Heart right ventricle (tissue), 16 donors: ENCODE measurements at regions not wholly inside any gene's neighbourhood (a gene's known extent, or its start where the extent isn't known, plus 50 kb on each side); places are given as distances from the start of the nearest gene placed in this dataset.

Source experiments
- ATAC-seq, 8 donors: fragments of 200-7000 bp; cut with Tn5 transposase; one replicate each; pipeline ENCODE4 v1.9.1; 2020; ENCODE audit warnings: mild to moderate bottlenecking in 8 of 8, moderate library complexity in 8 of 8, moderate number of reproducible peaks in 1 of 8
- DNase-seq, 2 donors: peaks; one replicate each; pipeline ENCODE4 v3.0.0-alpha.2; 2020
- H3K27ac ChIP-seq, 10 donors: fragments of 200-600 bp; sonication (generic) in 2 of 10; one replicate each; pipeline versions ENCODE4 v1.5.0 to v1.8.0; 2020 to 2022; ENCODE audit warnings: mild to moderate bottlenecking in 3 of 10
- H3K27me3 ChIP-seq, 7 donors: fragments of 200-600 bp; one replicate each; pipeline ENCODE4 v1.8.0; 2021 to 2022; ENCODE audit warnings: mild to moderate bottlenecking in 2 of 7
- H3K36me3 ChIP-seq, 9 donors: fragments of 200-600 bp; sonication (generic) in 1 of 9; one replicate each; pipeline versions ENCODE4 v1.5.0 to v1.8.0; 2020 to 2022; ENCODE audit warnings: mild to moderate bottlenecking in 2 of 9
- H3K4me1 ChIP-seq, 9 donors: fragments of 200-600 bp; sonication (generic) in 1 of 9; one replicate each; pipeline versions ENCODE4 v1.5.0 to v1.8.0; 2020 to 2022; ENCODE audit warnings: mild to moderate bottlenecking in 4 of 9
- H3K4me3 ChIP-seq, 10 donors: fragments of 200-600 bp; sonication (generic) in 2 of 10; one replicate each; pipeline versions ENCODE4 v1.5.0 to v1.8.0; 2020 to 2022; ENCODE audit warnings: mild to moderate bottlenecking in 7 of 10, moderate library complexity in 2 of 10
- H3K9me3 ChIP-seq, 11 donors: fragments of 200-600 bp in 10 of 11; sonication (generic) in 2 of 11; one replicate each; pipeline versions ENCODE4 v1.5.0 to v1.8.0; 2013 to 2022; ENCODE audit warnings: mild to moderate bottlenecking in 2 of 11, control low read depth in 1 of 11, moderate library complexity in 1 of 11
- WGBS, 2 donors: extraction: QIAGEN DNeasy Blood & Tissue Kit; methylation state at CpG; one replicate each; pipeline ENCODE4 v1.1.7; 2013; ENCODE audit warnings: inconsistent platforms in 1 of 2; 5-methylcytosine and 5-hydroxymethylcytosine counted together
- intact Hi-C, 10 donors: fragments of 100-400 bp; cut with DNase I; formaldehyde crosslinking; loops; one replicate each; pipeline versions ENCODE4 v1.11.1 to v1.14.2; 2022
- TF ChIP-seq, protein P1 (sequence below), 9 donors: fragments of 200-600 bp; sonication (generic) in 2 of 9; IDR thresholded peaks; one replicate each; pipeline versions ENCODE4 v1.5.0 to v1.8.0; 2021 to 2022; ENCODE audit warnings: antibody characterized with exemption in 9 of 9, mild to moderate bottlenecking in 5 of 9, moderate library complexity in 1 of 9
- donor health status: Arrhythmogenic right ventricular cardiomyopathy.
- donor health status: ischemic (EF 13 %, LVEDD 7.1; RV severe dilation, severe dysfunction).
- donor health status: healthy with polysubstance abuse.
- donor health status: DM: no; HTN: yes; CAD: no.
- donor health status: DM: no; HTN: no; CAD: no.
- donor health status: ischemic (EF 25% LVEDD 6.9; RV normal size, moderate dysfunction).
- donor health status: ischemic (EF 25% LVEDD 5.7; RV mildly dilated, moderate dysfunction).
- donor health status: healthy.
- donor health status: DM: yes; HTN: yes; CAD: no.
- donor health status: Ischemic cardiomyopathy.
- donor health status: ischemic (EF 35%, LVEDD 5.7; RV mildly dilated, moderate dysfunction).
- donor health status: nonischemic (EF 11% LVEDD 7.7; RV severe dilation, severe dysfunction).
- donor health status: DM: yes; HTN: yes; CAD: no.
- donor health status: PGD.
- donor health status: ischemic (EF 29% LVEDD 5.4; RV normal size, mild dysfunction).
- donor health status: nonischemic (EF 23%, LVEDD 6.1; RV moderate dilation, normal function).

DNA sequence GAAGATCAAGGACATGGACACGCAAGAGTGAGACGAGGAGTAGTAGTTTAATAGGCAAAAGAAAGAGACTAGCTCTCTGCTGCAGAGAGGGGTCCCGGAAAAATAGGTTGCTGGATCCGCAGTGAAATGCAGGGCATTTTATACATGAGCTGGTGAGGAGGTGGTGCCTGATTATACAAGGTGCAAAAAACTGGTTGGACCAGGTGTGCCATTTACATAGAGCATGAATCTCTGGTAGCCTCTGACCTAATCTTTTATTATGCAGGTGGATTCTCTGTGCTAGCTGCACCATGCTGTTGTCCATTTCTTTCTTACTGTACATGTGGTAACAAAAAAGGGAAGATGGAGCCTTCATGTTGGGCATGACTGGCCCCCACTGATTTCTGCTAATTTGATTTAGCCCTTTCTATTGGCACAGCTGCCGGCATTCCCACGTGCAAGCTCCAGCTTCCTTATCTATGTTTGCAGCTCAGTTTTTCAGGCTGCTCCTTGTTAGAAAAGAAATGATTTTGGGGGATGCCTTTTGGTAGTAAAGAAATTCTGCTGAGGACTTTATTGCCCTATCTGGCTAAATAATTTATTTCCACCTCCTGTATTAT is 548.1 kb downstream of the BRINP3 start:
- TF ChIP-seq, protein P1, sequence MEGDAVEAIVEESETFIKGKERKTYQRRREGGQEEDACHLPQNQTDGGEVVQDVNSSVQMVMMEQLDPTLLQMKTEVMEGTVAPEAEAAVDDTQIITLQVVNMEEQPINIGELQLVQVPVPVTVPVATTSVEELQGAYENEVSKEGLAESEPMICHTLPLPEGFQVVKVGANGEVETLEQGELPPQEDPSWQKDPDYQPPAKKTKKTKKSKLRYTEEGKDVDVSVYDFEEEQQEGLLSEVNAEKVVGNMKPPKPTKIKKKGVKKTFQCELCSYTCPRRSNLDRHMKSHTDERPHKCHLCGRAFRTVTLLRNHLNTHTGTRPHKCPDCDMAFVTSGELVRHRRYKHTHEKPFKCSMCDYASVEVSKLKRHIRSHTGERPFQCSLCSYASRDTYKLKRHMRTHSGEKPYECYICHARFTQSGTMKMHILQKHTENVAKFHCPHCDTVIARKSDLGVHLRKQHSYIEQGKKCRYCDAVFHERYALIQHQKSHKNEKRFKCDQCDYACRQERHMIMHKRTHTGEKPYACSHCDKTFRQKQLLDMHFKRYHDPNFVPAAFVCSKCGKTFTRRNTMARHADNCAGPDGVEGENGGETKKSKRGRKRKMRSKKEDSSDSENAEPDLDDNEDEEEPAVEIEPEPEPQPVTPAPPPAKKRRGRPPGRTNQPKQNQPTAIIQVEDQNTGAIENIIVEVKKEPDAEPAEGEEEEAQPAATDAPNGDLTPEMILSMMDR (IDR thresholded peaks at IDR 0.05), result no peak
- no peak overlapping the region for H3K27ac ChIP-seq
- no peak overlapping the region for H3K4me3 ChIP-seq
- DNase-seq (no peak), ATAC-seq (no peak)
- H3K36me3 ChIP-seq, result no peaks in the 10 kb centered on the region
- intact Hi-C loops, result no loop called here
- no peaks in the 10 kb centered on the region for H3K27me3 ChIP-seq
- H3K9me3 ChIP-seq, result peaks cover 0 to 65% (median 3%) of the 10 kb centered on the region in 11 donors
- WGBS, 2 donors, result 68 to 78% methylated on average over 6 of the region's 6 CpGs
- H3K4me1 ChIP-seq, result no peaks in the 10 kb centered on the region

- Histone ChIP-seq H3K27me3 (no peaks in the 10 kb centered on the region), H3K9me3 (peaks cover 0 to 33% (median 0%) of the 10 kb centered on the region in 11 donors), H3K4me1 (no peaks in the 10 kb centered on the region), H3K27ac (no peak overlapping the region), H3K36me3 (no peaks in the 10 kb centered on the region), H3K4me3 (no peak overlapping the region)
- 67 to 71% methylated on average over 2 of the region's 2 CpGs for WGBS, 2 donors
- TF ChIP-seq, protein P1 (IDR thresholded peaks at IDR 0.05), result no peak
- ATAC-seq (no peak), DNase-seq (no peak)
- intact Hi-C loops, result no loop called here
These were observed 540.8 kb downstream of the BRINP3 start for GRCh38 chr1:189936861-189937260.

GRCh38 chr1:189939967-189940366 is 537.7 kb downstream of the BRINP3 start:
- 24 to 34% methylated on average over 1 of the region's 1 CpG for WGBS, 2 donors
- ATAC-seq (no peak), DNase-seq (no peak)
- H3K9me3 ChIP-seq, result peaks cover 0 to 19% (median 0%) of the 10 kb centered on the region in 11 donors
- no peaks in the 10 kb centered on the region for H3K4me1 ChIP-seq
- intact Hi-C loops, result loop anchor here in 1 of 10 donors (10.0 kb wide), 1 partner anchor 65 kb away; no protein-coding TSS in a partner anchor
- no peaks in the 10 kb centered on the region for H3K27me3 ChIP-seq
- TF ChIP-seq, protein P1 (IDR thresholded peaks at IDR 0.05), result no peak
- H3K27ac ChIP-seq, result no peak overlapping the region
- no peaks in the 10 kb centered on the region for H3K36me3 ChIP-seq
- H3K4me3 ChIP-seq, result no peak overlapping the region

GRCh38 chr1:189941922-189942321 is 535.7 kb downstream of the BRINP3 start:
- DNase-seq (no peak), ATAC-seq (no peak)
- Histone ChIP-seq H3K27ac (no peak overlapping the region), H3K36me3 (no peaks in the 10 kb centered on the region), H3K27me3 (no peaks in the 10 kb centered on the region), H3K4me3 (no peak overlapping the region), H3K9me3 (peaks cover 0 to 9% (median 0%) of the 10 kb centered on the region in 11 donors), H3K4me1 (no peaks in the 10 kb centered on the region)
- WGBS, 2 donors, result 79 to 86% methylated on average over 1 of the region's 1 CpG
- TF ChIP-seq, protein P1 (IDR thresholded peaks at IDR 0.05), result no peak
- intact Hi-C loops, result loop anchor here in 1 of 10 donors (10.0 kb wide), 1 partner anchor 67 kb away; no protein-coding TSS in a partner anchor
